ENCODE measurements at regions not wholly inside any gene's neighbourhood (a gene's known extent, or its start where the extent isn't known, plus 50 kb on each side); places are given as distances from the start of the nearest gene placed in this dataset.

DNA sequence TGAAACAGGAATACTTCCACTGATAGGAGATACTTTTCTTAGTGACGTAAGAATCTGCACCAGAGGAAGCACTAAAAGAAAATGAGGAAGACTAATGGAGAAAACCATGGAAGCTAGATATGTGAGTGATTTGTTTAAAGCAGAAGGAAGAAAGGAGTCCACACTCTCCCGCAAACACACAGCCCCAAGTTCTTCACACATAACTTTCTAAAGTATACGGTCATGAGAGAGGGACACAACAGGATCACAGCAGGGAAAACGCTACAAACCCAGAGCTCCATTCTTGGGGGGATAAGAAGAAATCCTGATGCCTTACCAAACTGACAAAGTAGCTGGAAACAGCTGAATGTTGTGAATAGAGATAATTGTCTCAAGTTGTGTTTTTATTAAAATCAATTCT, 222.2 kb upstream of the TMEM161B start:
- CTCF ChIA-PET (ENCODE audit: partially characterized antibody) = interaction anchor here (1.1 kb wide), 1 partner anchor 22 kb away, joined by 3 read pairs; no protein-coding TSS in a partner anchor
- peaks cover 0 to 3% (median 1%) of the 10 kb centered on the region in 4 experiments; a peak in 2 of 7 replicates for H3K4me1 ChIP-seq (replicated peaks in 1 of 4; ENCODE audit: control insufficient read depth in 3 of 4, insufficient read depth in 4 of 4, low read length in 3 of 4)
- TF ChIP-seq RNF2 (IDR thresholded peaks at IDR 0.05; ENCODE audit: borderline replicate concordance, low read depth, low read length, missing control alignments, poor library complexity, severe bottlenecking) (no peak), ATF2 (IDR thresholded peaks at IDR 0.05; ENCODE audit: low read length) (no peak), CTBP2 (IDR thresholded peaks at IDR 0.05; ENCODE audit: borderline replicate concordance, insufficient read depth, insufficient read length, low read length) (no peak), POU5F1 (IDR thresholded peaks at IDR 0.05; ENCODE audit: low read depth, low read length) (no peak), EZH2 (IDR thresholded peaks at IDR 0.05; ENCODE audit: low read depth, low read length, severe bottlenecking) (no peak), SIRT6 (IDR thresholded peaks at IDR 0.05; ENCODE audit: low read length) (no peak), CHD1 (IDR thresholded peaks at IDR 0.05; ENCODE audit: low read depth, low read length) (no peak), CTCF (IDR thresholded peaks at IDR 0.05; ENCODE audit: control extremely low read depth in 1 of 3, insufficient read depth in 1 of 3, low read depth in 1 of 3, low read length in 3 of 3) (no peak)
- TF ChIP-seq, protein P1, sequence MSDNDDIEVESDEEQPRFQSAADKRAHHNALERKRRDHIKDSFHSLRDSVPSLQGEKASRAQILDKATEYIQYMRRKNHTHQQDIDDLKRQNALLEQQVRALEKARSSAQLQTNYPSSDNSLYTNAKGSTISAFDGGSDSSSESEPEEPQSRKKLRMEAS (IDR thresholded peaks at IDR 0.05) = no peak

More for the DNA sequence above, 222.2 kb upstream of the TMEM161B start:
- H2AK5ac ChIP-seq (ENCODE audit: low read depth, low read length) = no peak overlapping the region
- no peak overlapping the region for H2AFZ ChIP-seq (ENCODE audit: low read length)
- no peak overlapping the region for H2BK5ac ChIP-seq (ENCODE audit: low read depth, low read length)
- H3K9me3 ChIP-seq (ENCODE audit: insufficient read depth in 2 of 2, low read depth in 1 of 2, low read length in 1 of 2) = no peaks in the 10 kb centered on the region
- H2BK15ac ChIP-seq (ENCODE audit: low read length) = no peak overlapping the region
- 0 out of 4 replicates have a peak overlapping the region, but pooled peaks of 1 of the 2 experiments have one; percentile 21 for H3K4me2 ChIP-seq (ENCODE audit: insufficient read depth in 1 of 2, low read depth in 2 of 2, low read length in 2 of 2)
- no peak overlapping the region for H2BK120ac ChIP-seq (replicated peaks; ENCODE audit: low read depth, low read length)
- no peak overlapping the region for H3K4ac ChIP-seq (replicated peaks; ENCODE audit: insufficient read length, low read depth, low read length)
- H3K14ac ChIP-seq (ENCODE audit: insufficient read length) = no peak overlapping the region
- 30% methylated on average over 4 of the region's 4 CpGs; no CpG with 5 or more reads in 1 of the 2 experiments for WGBS, 2 experiments (ENCODE audit: extremely low coverage in 1 of 2, insufficient coverage in 1 of 2, insufficient read length in 1 of 2, insufficient replicate concordance in 2 of 2, low coverage in 1 of 2, low lambda C conversion rate in 2 of 2, missing lambda C conversion rate in 1 of 2)
- DNase-seq (ENCODE audit: low read depth in 1 of 2, low spot score in 2 of 2) (no peak), FAIRE-seq (no peak)
- no peak overlapping the region for H3K23ac ChIP-seq (ENCODE audit: insufficient read length)
- H3K18ac ChIP-seq (ENCODE audit: extremely low read depth, low read length) = no peak overlapping the region
- no peaks in the 10 kb centered on the region for H3K36me3 ChIP-seq (ENCODE audit: control insufficient read depth in 2 of 4, insufficient read depth in 4 of 4, low read length in 3 of 4)
- no peak overlapping the region for H2BK12ac ChIP-seq (ENCODE audit: low read depth, low read length)
- no peak overlapping the region for H3K9ac ChIP-seq (replicated peaks in 1 of 4; ENCODE audit: extremely low read depth in 1 of 4, low read depth in 3 of 4, low read length in 3 of 4)
- H3K27me3 ChIP-seq (replicated peaks in 1 of 4; ENCODE audit: control insufficient read depth in 3 of 4, extremely low read depth in 1 of 4, insufficient read depth in 3 of 4, low read length in 3 of 4) = no peaks in the 10 kb centered on the region
- H3K4me3 ChIP-seq (ENCODE audit: extremely low read depth in 1 of 4, insufficient read depth in 2 of 4, low read depth in 3 of 4, low read length in 4 of 4) = no peak overlapping the region; a peak in 1 of 8 replicates
- no peak overlapping the region for H2BK20ac ChIP-seq (ENCODE audit: low read length)
- POLR2A ChIA-PET (ENCODE audit: partially characterized antibody) = no interaction called here
- no peaks in the 10 kb centered on the region for H3K79me1 ChIP-seq (ENCODE audit: low read depth, low read length)
- no peaks in the 10 kb centered on the region for H4K20me1 ChIP-seq (replicated peaks in 1 of 2; ENCODE audit: control insufficient read depth in 1 of 2, insufficient read depth in 2 of 2, low read length in 2 of 2)
- H3K79me2 ChIP-seq (ENCODE audit: control insufficient read depth in 1 of 2, insufficient read depth in 2 of 2, low read length in 2 of 2) = no peaks in the 10 kb centered on the region
- no peak overlapping the region for H3K56ac ChIP-seq (replicated peaks; ENCODE audit: insufficient read length, low read depth, low read length)
- no peak overlapping the region for H4K8ac ChIP-seq (ENCODE audit: extremely low read depth, insufficient read depth, low read length)
- no peak overlapping the region for H4K5ac ChIP-seq (ENCODE audit: insufficient read length, low read depth, low read length)
- no peaks in the 10 kb centered on the region for H3K23me2 ChIP-seq (ENCODE audit: low read depth, low read length)
- H3K27ac ChIP-seq (ENCODE audit: low read depth, low read length) = no peak overlapping the region
- H4K91ac ChIP-seq (replicated peaks; ENCODE audit: insufficient read length, low read length) = no peak overlapping the region
